MM.1S (cell line): ENCODE measurements at regions not wholly inside any gene's neighbourhood (a gene's known extent, or its start where the extent isn't known, plus 50 kb on each side); places are given as distances from the start of the nearest gene placed in this dataset.

Source experiments
- EZH2 ChIP-seq: fragments of 300-600 bp; sonication (generic); optimal IDR thresholded peaks from 2 replicates; pipeline ENCODE3; 2017; ENCODE audit warnings: low read depth, mild to moderate bottlenecking, antibody characterized with exemption, low read length, mixed read lengths
- EZH2phosphoT487 ChIP-seq: fragments of 300-600 bp; sonication (generic); IDR thresholded peaks from 2 replicates; pipeline ENCODE4 v1.6.1; 2018; ENCODE audit warnings: antibody characterized with exemption, low read length
- TF ChIP-seq, protein P1 (sequence below): fragments of 300-600 bp; sonication (generic); IDR thresholded peaks from 2 replicates; pipeline ENCODE4 v1.5.1; 2016; ENCODE audit warnings: antibody characterized with exemption, low read length, mixed read lengths

DNA sequence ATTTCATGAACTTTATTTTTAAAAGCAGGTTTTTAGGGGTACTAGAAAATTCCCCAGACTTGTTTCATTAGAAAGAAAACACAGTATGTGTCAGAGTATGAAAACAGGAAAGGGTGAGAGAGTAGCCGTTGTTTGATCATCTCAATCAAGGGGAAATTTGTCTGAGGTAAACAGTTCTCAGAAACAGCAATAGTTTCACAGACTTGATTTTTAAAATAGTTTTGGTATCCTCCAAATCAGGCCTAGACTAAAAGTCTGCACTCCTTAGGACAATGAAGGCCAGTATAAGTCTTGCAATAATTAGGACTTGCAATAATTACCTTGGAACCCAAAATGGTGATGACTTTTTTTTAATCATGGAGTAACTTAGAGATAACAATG is 176.6 kb upstream of the TAB2 start:
- TF ChIP-seq, protein P1, sequence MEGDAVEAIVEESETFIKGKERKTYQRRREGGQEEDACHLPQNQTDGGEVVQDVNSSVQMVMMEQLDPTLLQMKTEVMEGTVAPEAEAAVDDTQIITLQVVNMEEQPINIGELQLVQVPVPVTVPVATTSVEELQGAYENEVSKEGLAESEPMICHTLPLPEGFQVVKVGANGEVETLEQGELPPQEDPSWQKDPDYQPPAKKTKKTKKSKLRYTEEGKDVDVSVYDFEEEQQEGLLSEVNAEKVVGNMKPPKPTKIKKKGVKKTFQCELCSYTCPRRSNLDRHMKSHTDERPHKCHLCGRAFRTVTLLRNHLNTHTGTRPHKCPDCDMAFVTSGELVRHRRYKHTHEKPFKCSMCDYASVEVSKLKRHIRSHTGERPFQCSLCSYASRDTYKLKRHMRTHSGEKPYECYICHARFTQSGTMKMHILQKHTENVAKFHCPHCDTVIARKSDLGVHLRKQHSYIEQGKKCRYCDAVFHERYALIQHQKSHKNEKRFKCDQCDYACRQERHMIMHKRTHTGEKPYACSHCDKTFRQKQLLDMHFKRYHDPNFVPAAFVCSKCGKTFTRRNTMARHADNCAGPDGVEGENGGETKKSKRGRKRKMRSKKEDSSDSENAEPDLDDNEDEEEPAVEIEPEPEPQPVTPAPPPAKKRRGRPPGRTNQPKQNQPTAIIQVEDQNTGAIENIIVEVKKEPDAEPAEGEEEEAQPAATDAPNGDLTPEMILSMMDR = no peak
- no peak for TF ChIP-seq EZH2
- no peak for TF ChIP-seq EZH2phosphoT487
